ENCODE measurements at regions not wholly inside any gene's neighbourhood (a gene's known extent, or its start where the extent isn't known, plus 50 kb on each side); places are given as distances from the start of the nearest gene placed in this dataset.

DNA sequence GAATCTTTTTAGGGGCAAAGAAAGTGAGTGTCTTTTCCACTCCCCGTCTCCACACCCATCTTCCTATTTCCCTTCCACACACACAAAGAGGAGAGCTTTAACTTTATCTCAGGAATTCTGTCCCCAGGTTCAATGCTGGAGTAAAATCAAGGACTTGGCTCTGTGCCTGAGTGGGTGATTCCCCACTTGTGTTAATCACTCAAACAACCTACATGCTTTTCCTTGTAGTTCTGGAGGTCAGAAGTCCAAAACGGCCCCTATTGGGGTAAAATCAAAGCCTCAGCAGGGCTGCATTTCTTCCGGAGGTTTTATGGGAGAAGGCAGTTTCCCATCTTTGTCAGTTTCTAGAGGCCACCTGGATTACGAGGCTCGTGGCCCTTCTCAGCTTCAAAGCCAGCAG lies 422.3 kb upstream of the RBFOX1 start:
- TF ChIP-seq, protein P1, sequence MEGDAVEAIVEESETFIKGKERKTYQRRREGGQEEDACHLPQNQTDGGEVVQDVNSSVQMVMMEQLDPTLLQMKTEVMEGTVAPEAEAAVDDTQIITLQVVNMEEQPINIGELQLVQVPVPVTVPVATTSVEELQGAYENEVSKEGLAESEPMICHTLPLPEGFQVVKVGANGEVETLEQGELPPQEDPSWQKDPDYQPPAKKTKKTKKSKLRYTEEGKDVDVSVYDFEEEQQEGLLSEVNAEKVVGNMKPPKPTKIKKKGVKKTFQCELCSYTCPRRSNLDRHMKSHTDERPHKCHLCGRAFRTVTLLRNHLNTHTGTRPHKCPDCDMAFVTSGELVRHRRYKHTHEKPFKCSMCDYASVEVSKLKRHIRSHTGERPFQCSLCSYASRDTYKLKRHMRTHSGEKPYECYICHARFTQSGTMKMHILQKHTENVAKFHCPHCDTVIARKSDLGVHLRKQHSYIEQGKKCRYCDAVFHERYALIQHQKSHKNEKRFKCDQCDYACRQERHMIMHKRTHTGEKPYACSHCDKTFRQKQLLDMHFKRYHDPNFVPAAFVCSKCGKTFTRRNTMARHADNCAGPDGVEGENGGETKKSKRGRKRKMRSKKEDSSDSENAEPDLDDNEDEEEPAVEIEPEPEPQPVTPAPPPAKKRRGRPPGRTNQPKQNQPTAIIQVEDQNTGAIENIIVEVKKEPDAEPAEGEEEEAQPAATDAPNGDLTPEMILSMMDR (conservative IDR thresholded peaks at IDR 0.05; ENCODE audit: low read depth, low read length) = no peak
- no peak for TF ChIP-seq RFX5 (IDR thresholded peaks at IDR 0.05; ENCODE audit: low read depth, low read length)
- TF ChIP-seq, protein P2, sequence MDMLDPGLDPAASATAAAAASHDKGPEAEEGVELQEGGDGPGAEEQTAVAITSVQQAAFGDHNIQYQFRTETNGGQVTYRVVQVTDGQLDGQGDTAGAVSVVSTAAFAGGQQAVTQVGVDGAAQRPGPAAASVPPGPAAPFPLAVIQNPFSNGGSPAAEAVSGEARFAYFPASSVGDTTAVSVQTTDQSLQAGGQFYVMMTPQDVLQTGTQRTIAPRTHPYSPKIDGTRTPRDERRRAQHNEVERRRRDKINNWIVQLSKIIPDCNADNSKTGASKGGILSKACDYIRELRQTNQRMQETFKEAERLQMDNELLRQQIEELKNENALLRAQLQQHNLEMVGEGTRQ (IDR thresholded peaks at IDR 0.05; ENCODE audit: low read depth, low read length) = no peak
- TF ChIP-seq POLR2A (IDR thresholded peaks at IDR 0.05; ENCODE audit: low read depth, low read length) = no peak
- TF ChIP-seq SMC3 (IDR thresholded peaks at IDR 0.05; ENCODE audit: low read depth, low read length) = no peak
- no peak for TF ChIP-seq MAZ (IDR thresholded peaks at IDR 0.05; ENCODE audit: borderline replicate concordance, low read depth, low read length)
- TF ChIP-seq MXI1 (IDR thresholded peaks at IDR 0.05; ENCODE audit: borderline replicate concordance, low read depth, low read length) = no peak
- TF ChIP-seq ELK1 (IDR thresholded peaks at IDR 0.05; ENCODE audit: borderline replicate concordance, low read depth, low read length) = no peak
